ENCODE measurements at regions not wholly inside any gene's neighbourhood (a gene's known extent, or its start where the extent isn't known, plus 50 kb on each side); places are given as distances from the start of the nearest gene placed in this dataset.

DNA sequence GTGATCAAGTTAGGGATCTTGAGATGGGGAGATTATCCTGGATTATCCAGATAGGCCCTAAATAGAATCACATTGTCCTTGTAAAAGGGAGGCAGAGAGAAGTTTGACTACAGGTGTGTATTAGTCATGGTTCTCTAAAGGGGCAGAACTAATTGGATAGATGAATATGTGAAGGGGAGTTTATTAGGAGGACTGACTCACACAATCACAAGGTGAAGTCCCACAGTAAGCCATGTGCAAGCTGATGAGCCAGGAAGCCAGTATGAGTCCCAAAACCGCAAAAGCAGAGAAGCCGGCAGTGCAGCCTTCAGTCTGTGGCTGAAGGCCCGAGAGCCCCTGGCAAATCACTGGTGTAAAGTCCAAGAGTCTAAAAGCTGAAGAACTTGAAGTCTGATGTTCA, 275.8 kb downstream of the KCNS3 start:
- TF ChIP-seq, protein P1, sequence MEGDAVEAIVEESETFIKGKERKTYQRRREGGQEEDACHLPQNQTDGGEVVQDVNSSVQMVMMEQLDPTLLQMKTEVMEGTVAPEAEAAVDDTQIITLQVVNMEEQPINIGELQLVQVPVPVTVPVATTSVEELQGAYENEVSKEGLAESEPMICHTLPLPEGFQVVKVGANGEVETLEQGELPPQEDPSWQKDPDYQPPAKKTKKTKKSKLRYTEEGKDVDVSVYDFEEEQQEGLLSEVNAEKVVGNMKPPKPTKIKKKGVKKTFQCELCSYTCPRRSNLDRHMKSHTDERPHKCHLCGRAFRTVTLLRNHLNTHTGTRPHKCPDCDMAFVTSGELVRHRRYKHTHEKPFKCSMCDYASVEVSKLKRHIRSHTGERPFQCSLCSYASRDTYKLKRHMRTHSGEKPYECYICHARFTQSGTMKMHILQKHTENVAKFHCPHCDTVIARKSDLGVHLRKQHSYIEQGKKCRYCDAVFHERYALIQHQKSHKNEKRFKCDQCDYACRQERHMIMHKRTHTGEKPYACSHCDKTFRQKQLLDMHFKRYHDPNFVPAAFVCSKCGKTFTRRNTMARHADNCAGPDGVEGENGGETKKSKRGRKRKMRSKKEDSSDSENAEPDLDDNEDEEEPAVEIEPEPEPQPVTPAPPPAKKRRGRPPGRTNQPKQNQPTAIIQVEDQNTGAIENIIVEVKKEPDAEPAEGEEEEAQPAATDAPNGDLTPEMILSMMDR (conservative IDR thresholded peaks at IDR 0.05; ENCODE audit: low read depth in 2 of 2): no peak
- no peak for TF ChIP-seq EZH2phosphoT487 (IDR thresholded peaks at IDR 0.05; ENCODE audit: unreplicated experiment)
- TF ChIP-seq POLR2AphosphoS5 (IDR thresholded peaks at IDR 0.05; ENCODE audit: low read depth): no peak
- no peak for TF ChIP-seq STAT1 (IDR thresholded peaks at IDR 0.05; ENCODE audit: unreplicated experiment)
